GM18499 (cell line): ENCODE measurements at regions not wholly inside any gene's neighbourhood (a gene's known extent, or its start where the extent isn't known, plus 50 kb on each side); places are given as distances from the start of the nearest gene placed in this dataset.
"Not testable (repeated sequence)": the region's sequence is repeated elsewhere in the genome, so short reads cannot be mapped to it uniquely, and the experiment has no call there.

Source experiments
- ATAC-seq: cut with Tn5 transposase; IDR thresholded peaks from one replicate; pipeline ENCODE4 v1.9.1; 2021; ENCODE audit warnings: moderate number of reproducible peaks; ENCODE audit not compliant: insufficient read depth, unreplicated experiment

DNA sequence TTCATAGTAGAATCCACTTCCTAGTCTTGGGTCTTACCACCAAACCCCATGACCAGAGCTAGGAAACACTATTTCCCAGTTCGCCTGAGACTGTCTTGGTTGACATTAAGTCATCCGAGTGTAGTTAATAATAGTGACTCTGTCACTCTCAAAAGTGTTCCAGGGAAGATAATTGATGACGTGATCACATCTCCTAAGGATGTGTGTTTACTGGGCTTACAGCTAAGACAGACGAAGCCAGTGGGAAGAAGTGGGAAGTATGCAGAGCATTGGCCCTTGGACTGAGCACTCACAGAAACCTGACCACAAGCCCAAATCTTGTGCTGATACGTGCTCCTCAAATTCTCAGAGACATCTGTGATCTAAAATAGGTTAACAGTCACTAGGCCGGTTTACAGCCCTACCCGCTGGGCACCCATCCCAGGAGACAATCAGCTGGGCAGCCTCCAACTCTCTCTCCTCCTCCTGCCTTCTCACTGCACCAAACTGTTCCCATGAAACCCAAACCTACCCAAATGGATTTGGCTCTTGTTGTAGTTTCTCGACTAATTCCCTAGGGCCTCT, 316.6 kb downstream of the TLE1 start:
- ATAC-seq = no peak

DNA sequence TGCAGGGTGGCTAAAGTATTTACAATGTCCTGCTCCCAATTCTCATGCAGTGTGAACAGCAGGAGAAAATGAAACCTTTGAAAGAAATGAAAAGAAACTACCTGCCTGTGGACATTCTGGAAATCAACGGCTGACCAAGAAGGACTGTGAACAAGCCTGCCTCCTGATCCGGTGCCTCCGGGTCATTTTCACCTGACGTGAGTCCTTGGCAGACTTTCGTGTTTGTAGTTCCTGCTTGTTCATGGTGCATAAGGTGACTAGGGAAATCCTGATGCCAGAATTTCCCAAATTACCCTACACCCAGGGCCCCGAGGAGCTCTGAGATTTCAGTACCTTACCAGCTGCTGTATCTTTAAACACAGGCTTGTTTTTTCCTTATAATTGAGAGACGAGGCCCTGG, 317.5 kb downstream of the TLE1 start:
- ATAC-seq = no peak

DNA sequence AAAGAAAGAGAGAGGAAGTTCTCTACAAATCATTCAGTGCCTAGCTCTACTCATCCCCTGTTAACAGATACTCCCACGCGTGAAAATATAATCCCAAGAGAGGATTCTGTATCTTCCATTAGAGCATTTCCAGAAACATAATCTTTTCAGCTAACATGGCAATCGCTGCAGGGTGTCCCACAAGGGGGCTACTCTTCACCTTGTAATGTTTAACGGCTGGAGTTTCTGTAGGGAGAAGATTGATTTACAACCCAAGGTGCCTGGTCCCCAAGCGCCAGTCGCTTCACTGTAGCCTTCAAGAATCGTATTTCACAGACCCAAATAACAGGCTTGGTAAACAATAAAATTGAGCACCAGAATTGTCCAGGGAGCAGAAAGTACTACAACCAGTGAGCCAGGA, 318.7 kb downstream of the TLE1 start:
- ATAC-seq = no peak

DNA sequence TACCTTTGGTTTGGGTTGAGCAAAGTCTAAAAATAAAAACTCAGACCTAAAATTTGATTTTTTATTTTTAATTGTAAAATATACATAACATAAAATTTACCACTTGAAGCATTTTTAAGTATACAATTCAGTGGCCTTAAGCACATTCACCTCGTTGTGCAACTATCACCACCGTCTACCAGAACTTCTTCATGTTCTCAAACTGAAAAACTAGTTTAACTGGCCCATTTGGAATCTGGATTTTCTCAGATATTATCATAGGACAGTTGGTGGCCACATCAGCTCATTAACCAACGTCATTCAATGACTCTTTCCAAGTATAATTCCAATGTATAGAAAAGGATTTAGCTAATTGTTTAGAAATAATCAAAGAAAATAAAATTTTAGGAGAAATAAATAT, 319.3 kb downstream of the TLE1 start:
- ATAC-seq = no peak

DNA sequence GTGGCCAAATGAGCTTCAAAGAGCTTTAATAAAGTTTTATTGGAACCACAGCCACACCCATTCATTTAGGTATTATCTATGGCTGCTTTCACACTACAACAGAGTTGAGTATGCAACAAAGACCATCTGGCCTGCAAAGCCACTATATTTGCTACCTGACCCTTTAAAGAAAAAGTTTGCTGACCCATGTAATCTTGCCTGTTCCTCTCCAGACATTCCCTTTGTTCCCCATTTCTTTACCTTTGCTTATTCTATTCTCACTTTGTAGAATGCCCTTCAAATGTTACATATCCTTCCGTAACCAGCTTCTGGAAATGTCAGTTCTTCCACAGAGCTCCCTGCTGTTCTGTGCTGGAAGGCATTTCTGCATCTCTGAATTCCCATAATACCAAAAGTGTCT, 320.2 kb downstream of the TLE1 start:
- no peak for ATAC-seq

DNA sequence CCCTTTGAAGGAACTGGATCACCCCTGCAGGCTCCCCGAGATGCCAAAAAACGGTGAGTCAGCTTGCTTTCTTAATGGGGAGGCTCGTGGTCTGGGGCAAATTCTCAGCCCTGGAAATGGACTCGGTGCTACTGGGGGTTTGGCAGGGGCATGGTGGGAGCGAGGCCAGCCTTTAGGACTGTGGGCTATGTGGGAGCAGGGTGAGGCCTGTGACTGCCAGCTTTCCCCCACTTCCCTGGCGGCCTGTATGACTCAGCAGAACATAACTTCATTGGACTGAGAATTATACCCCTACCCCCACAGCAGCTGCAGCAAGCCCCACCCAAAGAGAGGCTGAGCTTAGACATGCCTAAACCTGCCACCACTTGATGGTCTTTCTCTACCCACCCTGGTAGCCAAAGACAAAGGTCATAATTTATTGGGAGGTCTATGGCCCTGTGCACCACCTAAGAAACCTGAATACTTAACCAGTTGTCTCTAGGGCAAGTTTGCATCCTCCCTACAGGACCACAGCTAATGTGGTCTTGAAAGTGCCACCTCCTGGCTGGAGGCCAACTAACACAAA, 325.3 kb downstream of the TLE1 start:
- ATAC-seq = no peak

DNA sequence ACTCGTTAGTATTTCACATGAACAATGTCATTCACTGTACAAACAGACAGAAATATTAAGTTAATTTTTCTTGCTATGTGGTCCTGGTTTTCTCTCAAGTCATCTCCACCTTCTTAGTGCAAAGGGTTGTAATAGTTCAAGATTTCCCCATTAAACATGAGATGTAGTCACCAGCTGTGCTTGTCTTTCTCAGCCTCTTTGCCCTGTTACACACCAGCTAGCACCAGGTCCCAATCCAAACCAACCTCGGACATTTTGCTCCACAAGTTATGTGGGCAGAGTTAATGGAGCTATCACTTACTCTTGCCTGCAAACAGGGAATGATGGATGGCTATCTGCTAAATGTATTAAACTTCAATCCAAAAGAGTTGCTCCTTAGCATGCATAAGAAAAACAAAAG, 328.1 kb downstream of the TLE1 start:
- ATAC-seq = no peak

DNA sequence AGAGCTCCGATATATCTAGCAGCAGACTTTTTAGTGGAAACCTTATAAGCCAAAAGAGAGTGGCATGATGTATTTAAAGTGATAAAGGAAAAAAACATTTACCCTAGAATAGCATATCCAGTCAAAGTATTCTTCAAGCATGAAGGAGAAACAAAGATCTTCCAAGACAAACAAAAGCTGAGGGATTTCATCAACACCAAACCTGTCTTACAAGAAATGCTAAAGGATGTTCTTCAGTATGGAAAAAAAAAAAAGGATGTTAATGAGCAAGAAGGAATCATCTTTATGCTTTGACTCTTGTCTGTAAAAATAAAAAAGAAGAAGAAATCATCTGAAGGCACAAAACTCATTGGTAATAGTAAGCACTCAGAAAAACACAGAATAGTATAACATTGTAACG, 338.2 kb downstream of the TLE1 start:
- no peak for ATAC-seq

DNA sequence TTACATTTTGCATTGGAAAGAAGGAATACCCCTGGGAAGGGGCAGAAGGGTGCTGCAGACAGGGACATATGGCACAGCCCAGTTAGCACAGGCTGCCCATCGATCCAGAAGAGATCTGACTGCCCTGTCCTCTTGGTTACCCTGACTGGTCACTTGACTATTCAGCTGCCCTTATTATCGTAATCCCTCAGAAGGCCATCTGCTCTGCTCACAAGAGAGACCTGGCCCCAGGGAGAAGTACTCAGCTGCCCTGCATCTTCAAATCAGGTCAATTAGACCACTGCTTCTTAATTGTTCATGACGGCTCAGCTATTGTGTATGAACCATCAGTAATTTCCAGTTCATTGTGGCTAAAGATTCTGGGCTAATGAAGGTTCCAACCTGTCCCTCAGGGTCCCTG, 345.0 kb downstream of the TLE1 start:
- ATAC-seq = no peak

DNA sequence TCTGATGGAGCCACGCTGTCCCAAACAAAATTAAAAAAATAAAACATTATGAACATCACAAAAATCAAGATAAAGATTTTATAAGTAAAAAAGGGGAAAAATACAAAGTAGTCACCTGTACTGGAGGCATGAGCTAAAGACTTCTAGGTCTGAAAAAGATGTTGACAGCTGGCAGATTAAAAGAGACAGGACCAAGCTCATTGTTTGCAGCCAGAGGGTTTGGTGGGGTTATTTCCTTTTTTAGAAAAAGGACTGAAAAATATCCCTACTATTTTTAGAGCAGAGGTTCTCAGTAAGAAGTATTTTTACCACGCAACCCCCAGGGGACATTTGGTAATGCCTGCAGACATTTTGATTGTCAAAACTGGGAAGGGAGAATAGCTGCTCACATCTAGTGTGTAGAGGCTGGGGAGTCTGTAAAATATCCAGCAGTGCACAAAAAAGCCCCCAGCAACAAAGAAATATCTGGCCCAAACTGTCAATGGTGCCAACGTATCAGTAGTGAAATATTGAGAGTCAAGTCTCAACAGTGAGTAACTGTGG, 353.4 kb downstream of the TLE1 start:
- ATAC-seq = no peak

DNA sequence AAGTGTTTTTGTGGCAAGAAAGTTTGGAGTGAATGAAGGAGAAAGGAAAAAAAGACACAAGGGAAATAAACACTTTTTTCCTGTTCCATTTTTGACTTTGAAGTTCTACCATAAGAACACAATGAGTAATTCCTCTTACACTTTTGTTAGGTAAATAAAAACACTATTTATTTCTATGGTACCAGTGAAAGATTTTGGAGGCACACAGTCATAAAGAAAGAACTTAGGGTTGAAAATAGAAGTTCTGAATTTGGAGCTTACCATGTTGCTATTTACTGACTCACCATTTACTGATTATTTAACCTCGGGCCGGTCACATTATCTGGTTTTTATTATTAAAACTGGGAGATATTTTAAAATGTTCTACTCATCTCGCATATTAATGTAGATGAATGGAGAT, 367.8 kb downstream of the TLE1 start:
- no peak for ATAC-seq

DNA sequence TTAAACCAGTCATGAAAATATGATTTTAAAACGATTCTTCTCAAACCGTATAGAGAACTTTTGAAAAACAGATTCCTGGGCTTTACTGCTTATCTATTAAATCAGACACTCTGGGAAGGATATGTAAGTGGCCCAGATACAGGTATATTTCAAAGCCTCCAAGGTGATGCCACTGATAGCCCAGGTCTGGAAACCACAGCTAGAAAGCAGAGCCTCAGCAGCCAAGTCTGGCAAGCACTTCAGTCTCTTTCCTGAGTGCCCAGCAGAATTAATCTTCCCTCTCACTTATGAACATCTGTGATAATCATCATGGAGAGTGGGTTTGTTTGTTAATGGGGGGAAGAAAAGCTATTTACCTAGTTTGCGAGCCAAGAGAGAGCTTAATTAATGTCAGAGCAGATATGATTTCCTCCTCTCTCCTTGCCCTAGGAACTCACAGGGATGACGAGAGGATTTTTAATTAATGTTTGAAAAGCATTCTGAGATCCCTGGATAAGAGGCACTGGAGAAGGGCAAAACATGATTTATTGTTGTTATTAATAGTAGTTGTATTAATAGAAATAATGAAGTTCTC, 368.4 kb downstream of the TLE1 start:
- no peak for ATAC-seq

DNA sequence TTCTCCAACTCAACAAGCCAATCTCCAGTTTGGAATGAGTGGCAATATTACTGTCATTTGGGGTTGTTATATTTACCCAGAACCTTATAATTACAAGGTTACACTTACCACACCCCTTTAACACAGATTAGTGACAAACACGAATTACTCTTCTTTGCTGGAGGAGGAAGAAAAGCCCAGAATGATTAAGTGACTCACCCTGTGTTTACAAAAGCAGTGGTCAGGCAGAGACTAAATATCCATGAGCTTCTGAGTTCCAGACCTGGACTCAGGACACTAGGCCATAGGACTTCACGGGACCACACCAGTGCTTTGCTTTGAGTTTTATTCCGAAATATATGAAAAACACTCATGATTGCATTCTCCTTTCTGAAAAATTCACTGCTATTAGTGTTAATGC, 370.8 kb downstream of the TLE1 start:
- ATAC-seq = no peak

DNA sequence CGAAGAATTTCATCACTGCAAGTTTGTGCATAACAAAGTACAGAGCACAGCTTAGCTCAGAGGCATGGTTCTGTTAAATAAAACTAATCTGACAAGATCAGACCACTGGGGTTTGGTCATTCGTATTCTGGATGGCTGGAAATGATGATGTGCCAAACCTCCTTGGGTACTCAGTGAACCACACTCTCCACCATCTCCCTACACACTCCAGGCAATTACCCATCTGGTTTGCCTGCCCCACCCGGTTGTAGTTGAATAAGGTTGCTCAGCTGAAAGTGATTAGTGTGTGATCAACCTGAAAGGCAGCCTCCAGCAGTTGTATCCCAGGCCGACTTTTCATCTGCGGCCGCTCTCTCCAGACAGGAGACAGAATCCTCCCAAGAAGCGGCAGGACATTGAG, 371.4 kb downstream of the TLE1 start:
- no peak for ATAC-seq

DNA sequence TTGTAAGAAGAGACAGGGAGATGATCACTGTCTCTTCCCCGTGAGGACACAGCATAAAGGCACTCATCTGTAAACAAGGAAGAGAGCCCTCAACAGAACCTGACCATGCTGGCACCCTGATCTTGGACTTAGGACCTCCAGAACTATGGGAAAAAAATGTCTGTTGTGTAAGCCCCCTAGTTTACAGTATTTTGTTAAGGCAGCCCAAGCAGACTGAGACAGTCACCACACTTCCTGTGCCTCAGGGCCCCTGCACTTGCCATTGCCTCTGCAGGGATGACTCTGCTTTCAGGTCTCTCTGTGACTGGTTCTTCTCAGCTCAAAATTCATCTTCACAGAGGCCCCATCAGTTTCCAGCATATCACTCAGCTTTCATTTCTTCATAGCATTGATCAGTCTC, 372.1 kb downstream of the TLE1 start:
- no peak for ATAC-seq

DNA sequence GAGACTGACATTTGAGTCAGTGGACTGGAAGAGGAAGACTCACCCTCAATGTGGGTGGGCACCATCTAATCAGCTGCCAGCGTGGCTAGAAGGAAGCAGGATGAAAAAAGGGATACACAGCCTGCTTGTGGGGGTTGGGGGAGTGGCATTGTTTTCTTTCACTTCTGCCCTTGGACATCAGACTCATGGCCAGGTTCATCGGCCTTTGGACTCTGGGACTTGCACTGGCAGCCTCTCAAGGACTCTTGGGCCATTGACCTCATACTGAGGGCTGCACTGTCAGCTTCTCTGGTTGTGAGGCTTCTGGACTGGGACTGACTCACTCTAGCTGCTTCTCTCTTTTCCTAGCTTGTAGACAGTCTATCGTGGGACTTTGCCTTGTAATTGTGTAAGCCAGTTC, 374.9 kb downstream of the TLE1 start:
- no peak for ATAC-seq

DNA sequence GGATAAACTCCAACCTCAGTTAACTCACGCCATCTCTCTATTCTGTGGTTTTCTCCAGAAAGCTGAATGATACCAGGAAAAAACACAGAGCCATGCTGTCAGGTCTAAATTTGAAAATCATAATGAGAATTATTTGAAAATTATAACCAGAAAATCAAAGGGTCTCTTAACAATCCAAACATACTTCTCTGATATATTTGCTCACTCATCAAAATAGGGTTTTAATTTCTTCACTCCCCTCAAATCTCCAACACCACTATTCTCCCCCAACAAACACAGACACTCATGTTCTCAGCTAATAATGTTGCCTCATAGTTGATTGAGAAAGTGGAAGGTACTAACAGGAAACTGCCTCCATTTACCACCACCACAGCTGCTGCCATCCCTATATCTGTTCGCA, 375.5 kb downstream of the TLE1 start:
- no peak for ATAC-seq

DNA sequence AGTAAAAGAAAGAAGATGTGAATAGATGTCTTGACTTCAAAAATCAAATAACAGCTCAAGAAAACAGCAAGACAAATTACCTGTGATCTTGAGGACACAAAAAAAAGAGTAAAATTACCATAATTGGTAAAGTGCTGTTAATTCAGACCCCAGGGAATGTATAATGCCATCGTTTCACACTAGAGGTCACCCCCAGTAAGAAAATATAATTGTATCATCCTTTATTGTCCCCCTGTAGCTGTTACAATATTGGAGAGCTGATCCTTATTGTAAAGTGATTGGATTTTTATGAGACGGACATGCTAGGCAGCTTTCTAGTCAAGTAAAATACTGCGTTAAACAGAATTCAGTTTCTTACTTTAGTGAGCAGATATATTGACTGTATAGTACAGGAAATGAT, 377.0 kb downstream of the TLE1 start:
- ATAC-seq = no peak

DNA sequence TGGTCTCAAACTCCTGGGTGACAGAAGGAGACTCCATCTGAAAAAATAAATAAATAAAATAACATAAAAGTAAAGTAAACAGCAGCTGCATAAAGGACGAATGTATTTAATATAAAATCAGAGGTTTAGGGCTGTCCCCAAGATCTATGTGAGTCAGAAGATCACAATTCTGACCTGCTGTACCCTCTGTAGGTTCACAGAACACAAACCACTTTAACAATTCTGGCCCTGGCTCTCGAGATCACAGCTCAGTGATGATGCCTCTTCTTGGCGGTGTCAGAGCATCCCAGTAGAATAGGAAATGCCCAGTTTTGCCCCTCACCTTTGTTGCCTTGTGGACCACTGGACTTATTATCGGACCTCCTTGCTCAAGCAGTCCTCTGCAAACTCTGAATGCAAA, 380.9 kb downstream of the TLE1 start:
- ATAC-seq = no peak

DNA sequence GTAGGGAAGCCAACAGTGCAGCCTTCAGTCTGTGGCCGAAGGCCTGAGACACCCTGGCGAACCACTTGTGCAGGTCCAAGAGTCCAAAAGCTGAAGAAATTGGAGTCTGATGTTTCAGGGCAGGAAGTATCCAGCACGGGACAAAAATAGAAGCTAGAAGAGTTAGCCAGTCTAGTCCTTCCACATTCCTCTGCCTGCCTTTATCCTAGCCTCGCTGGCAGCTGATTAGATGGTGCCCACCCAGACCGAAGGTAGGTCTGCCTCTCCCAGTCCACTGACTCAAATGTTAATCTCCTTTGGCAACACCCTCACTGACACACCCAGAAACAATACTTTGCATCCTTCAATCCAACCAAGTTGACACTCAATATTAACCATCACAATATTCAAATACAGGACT, 381.6 kb downstream of the TLE1 start:
- ATAC-seq = not testable (repeated sequence)

DNA sequence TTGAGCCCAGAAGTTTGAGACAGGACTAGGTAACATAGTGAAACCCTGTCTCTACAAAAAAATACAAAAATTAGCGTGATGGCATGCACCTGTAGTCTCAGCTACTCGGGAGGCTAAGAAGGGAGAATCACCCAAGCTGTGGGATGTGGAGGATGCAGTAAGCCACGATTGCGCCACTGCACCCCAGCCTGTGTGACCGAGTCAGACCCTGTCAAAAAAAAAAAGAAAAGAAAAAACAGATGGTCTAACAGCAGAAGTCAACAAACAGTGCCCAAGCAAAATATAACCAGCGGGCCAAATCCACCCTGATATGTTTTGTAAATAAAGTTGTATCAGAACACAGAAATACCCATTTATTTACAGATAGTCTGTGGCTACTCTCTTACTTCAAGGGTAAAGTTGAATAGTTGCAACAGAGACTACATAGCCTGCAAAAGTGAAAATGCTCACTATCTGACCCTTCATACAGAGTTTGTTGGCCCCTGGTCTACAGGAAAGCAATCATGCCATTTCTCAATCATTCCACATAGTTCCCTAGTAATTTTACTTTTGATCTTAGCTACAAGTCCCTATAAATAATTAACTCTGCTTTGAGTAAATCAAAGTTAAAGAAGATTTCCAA, 383.7 kb downstream of the TLE1 start:
- ATAC-seq = no peak

DNA sequence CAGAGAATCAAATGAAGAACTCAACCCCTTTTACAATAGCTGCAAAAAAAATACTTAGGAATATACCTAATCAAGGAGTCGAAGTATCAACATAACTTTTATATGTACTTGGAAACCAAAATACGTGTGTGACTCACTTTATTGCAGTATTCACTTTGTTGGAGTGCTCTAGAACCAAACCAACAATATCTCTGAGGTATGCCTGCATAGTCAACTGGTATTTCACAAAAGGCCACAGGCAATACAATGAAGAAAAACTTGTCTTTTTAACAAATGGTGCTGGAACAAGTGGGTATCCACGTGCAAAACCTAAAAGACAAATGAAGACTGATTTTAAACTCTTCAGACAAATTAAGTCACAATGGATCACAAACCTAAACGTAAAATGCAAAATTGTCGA, 385.7 kb downstream of the TLE1 start:
- ATAC-seq = no peak
